ENCODE measurements at regions not wholly inside any gene's neighbourhood (a gene's known extent, or its start where the extent isn't known, plus 50 kb on each side); places are given as distances from the start of the nearest gene placed in this dataset.

GRCh38 chr4:4689694-4690440, 148.0 kb upstream of the STX18 start:
- peak; percentile 8 for DNase-seq (ENCODE audit: low spot score)
- no peaks in the 10 kb centered on the region for H3K9me3 Mint-ChIP-seq
- H3K36me3 Mint-ChIP-seq (ENCODE audit: low read depth): no peaks in the 10 kb centered on the region
- no peaks in the 10 kb centered on the region for H3K4me1 Mint-ChIP-seq (ENCODE audit: low read depth)
- H3K27me3 Mint-ChIP-seq (ENCODE audit: low read depth): no peaks in the 10 kb centered on the region
- H3K4me3 Mint-ChIP-seq: no peak overlapping the region
- no peak overlapping the region for H3K27ac Mint-ChIP-seq

- Mint-ChIP-seq H3K27me3 (ENCODE audit: low read depth) (no peaks in the 10 kb centered on the region), H3K27ac (no peak overlapping the region), H3K4me1 (ENCODE audit: low read depth) (no peaks in the 10 kb centered on the region), H3K9me3 (no peaks in the 10 kb centered on the region), H3K36me3 (ENCODE audit: low read depth) (no peaks in the 10 kb centered on the region), H3K4me3 (no peak overlapping the region)
- DNase-seq (ENCODE audit: low spot score): no peak
Measured at GRCh38 chr4:4687935-4688727, 146.3 kb upstream of the STX18 start.

GRCh38 chr4:4687100-4687499, 145.3 kb upstream of the STX18 start:
- Mint-ChIP-seq H3K4me3 (no peak overlapping the region), H3K27ac (no peak overlapping the region), H3K4me1 (ENCODE audit: low read depth) (no peaks in the 10 kb centered on the region), H3K9me3 (no peaks in the 10 kb centered on the region), H3K27me3 (ENCODE audit: low read depth) (no peaks in the 10 kb centered on the region), H3K36me3 (ENCODE audit: low read depth) (no peaks in the 10 kb centered on the region)
- DNase-seq (ENCODE audit: low spot score): no peak

- H3K4me3 Mint-ChIP-seq: no peak overlapping the region
- H3K27me3 Mint-ChIP-seq (ENCODE audit: low read depth): no peaks in the 10 kb centered on the region
- H3K27ac Mint-ChIP-seq: no peak overlapping the region
- no peaks in the 10 kb centered on the region for H3K9me3 Mint-ChIP-seq
- H3K36me3 Mint-ChIP-seq (ENCODE audit: low read depth): no peaks in the 10 kb centered on the region
- no peak for DNase-seq (ENCODE audit: low spot score)
- no peaks in the 10 kb centered on the region for H3K4me1 Mint-ChIP-seq (ENCODE audit: low read depth)
Measured at GRCh38 chr4:4685810-4686795, 144.3 kb upstream of the STX18 start.

- Mint-ChIP-seq H3K27me3 (ENCODE audit: low read depth) (no peaks in the 10 kb centered on the region), H3K9me3 (no peaks in the 10 kb centered on the region), H3K36me3 (ENCODE audit: low read depth) (no peaks in the 10 kb centered on the region), H3K4me3 (no peak overlapping the region), H3K27ac (no peak overlapping the region), H3K4me1 (ENCODE audit: low read depth) (no peaks in the 10 kb centered on the region)
- no peak for DNase-seq (ENCODE audit: low spot score)
Measured at GRCh38 chr4:4681653-4682052, 139.8 kb upstream of the STX18 start.

- Mint-ChIP-seq H3K9me3 (no peaks in the 10 kb centered on the region), H3K27me3 (ENCODE audit: low read depth) (no peaks in the 10 kb centered on the region), H3K36me3 (ENCODE audit: low read depth) (no peaks in the 10 kb centered on the region), H3K4me1 (ENCODE audit: low read depth) (no peaks in the 10 kb centered on the region), H3K27ac (no peak overlapping the region), H3K4me3 (no peak overlapping the region)
- DNase-seq (ENCODE audit: low spot score): no peak
Measured at GRCh38 chr4:4680758-4681157, 138.9 kb upstream of the STX18 start.

- Mint-ChIP-seq H3K27me3 (ENCODE audit: low read depth) (no peaks in the 10 kb centered on the region), H3K36me3 (ENCODE audit: low read depth) (no peaks in the 10 kb centered on the region), H3K4me3 (no peak overlapping the region), H3K9me3 (no peaks in the 10 kb centered on the region), H3K27ac (no peak overlapping the region), H3K4me1 (ENCODE audit: low read depth) (no peaks in the 10 kb centered on the region)
- no peak for DNase-seq (ENCODE audit: low spot score)
Measured at GRCh38 chr4:4680243-4680642, 138.4 kb upstream of the STX18 start.

- no peaks in the 10 kb centered on the region for H3K36me3 Mint-ChIP-seq (ENCODE audit: low read depth)
- H3K4me1 Mint-ChIP-seq (ENCODE audit: low read depth): no peaks in the 10 kb centered on the region
- H3K27me3 Mint-ChIP-seq (ENCODE audit: low read depth): no peaks in the 10 kb centered on the region
- no peak for DNase-seq (ENCODE audit: low spot score)
- H3K9me3 Mint-ChIP-seq: no peaks in the 10 kb centered on the region
- H3K27ac Mint-ChIP-seq: no peak overlapping the region
- no peak overlapping the region for H3K4me3 Mint-ChIP-seq
Measured at GRCh38 chr4:4677556-4678522, 136.0 kb upstream of the STX18 start.

- Mint-ChIP-seq H3K4me3 (no peak overlapping the region), H3K9me3 (no peaks in the 10 kb centered on the region), H3K36me3 (ENCODE audit: low read depth) (no peaks in the 10 kb centered on the region), H3K27me3 (ENCODE audit: low read depth) (no peaks in the 10 kb centered on the region), H3K27ac (no peak overlapping the region), H3K4me1 (ENCODE audit: low read depth) (no peaks in the 10 kb centered on the region)
- no peak for DNase-seq (ENCODE audit: low spot score)
Measured at GRCh38 chr4:4675641-4676040, 133.8 kb upstream of the STX18 start.

- DNase-seq (ENCODE audit: low spot score): no peak
- H3K4me3 Mint-ChIP-seq: no peak overlapping the region
- no peaks in the 10 kb centered on the region for H3K4me1 Mint-ChIP-seq (ENCODE audit: low read depth)
- no peak overlapping the region for H3K27ac Mint-ChIP-seq
- H3K9me3 Mint-ChIP-seq: no peaks in the 10 kb centered on the region
- no peaks in the 10 kb centered on the region for H3K36me3 Mint-ChIP-seq (ENCODE audit: low read depth)
- no peaks in the 10 kb centered on the region for H3K27me3 Mint-ChIP-seq (ENCODE audit: low read depth)
Measured at GRCh38 chr4:4675051-4675581, 133.3 kb upstream of the STX18 start.

GRCh38 chr4:4673070-4673469, 131.2 kb upstream of the STX18 start:
- Mint-ChIP-seq H3K27me3 (ENCODE audit: low read depth) (no peaks in the 10 kb centered on the region), H3K4me3 (no peak overlapping the region), H3K36me3 (ENCODE audit: low read depth) (no peaks in the 10 kb centered on the region), H3K4me1 (ENCODE audit: low read depth) (no peaks in the 10 kb centered on the region), H3K9me3 (no peaks in the 10 kb centered on the region), H3K27ac (no peak overlapping the region)
- DNase-seq (ENCODE audit: low spot score): no peak

- DNase-seq (ENCODE audit: low spot score): no peak
- Mint-ChIP-seq H3K27me3 (ENCODE audit: low read depth) (no peaks in the 10 kb centered on the region), H3K4me3 (no peak overlapping the region), H3K36me3 (ENCODE audit: low read depth) (no peaks in the 10 kb centered on the region), H3K4me1 (ENCODE audit: low read depth) (no peaks in the 10 kb centered on the region), H3K27ac (no peak overlapping the region), H3K9me3 (no peaks in the 10 kb centered on the region)
Measured at GRCh38 chr4:4672402-4672801, 130.6 kb upstream of the STX18 start.

Data from T-helper 2 cell treated with Interferon-gamma antibody and Interleukin-4, amounts not matched to agents 5 μg/mL and 100 μg/mL, for 36 hours (primary cell).